ENCODE measurements at regions not wholly inside any gene's neighbourhood (a gene's known extent, or its start where the extent isn't known, plus 50 kb on each side); places are given as distances from the start of the nearest gene placed in this dataset.

DNA sequence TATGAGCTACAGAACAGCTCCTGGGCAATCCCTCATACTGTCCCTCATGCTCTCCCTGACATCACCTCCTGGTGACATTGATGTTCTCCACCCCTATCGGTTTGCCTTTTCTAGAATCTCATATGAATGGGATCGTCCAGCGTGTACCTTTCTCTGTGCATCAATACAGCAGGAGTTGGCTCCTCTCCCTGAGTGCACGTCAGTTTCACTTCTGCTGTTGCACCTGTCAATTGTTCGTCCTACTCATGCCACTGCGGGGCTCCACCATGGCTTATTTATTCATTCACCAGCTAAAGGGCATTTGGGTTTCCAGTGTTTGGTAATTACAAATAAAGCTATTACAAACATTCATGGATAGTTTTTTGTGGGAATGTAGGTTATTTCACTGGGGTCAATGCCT lies 269.1 kb upstream of the ZFP42 start:
- H3K27ac ChIP-seq (ENCODE audit: control insufficient read depth, insufficient read depth, low read length), result no peak overlapping the region
- H3K4me3 ChIP-seq (ENCODE audit: control insufficient read depth in 2 of 3, extremely low read depth in 1 of 3, insufficient read depth in 2 of 3, low read depth in 1 of 3, low read length in 3 of 3), result no peak overlapping the region
- no peaks in the 10 kb centered on the region for H4K20me1 ChIP-seq (ENCODE audit: control insufficient read depth, extremely low read depth, insufficient read depth, low read length)
- DNase-seq (ENCODE audit: low read depth, low spot score) (no peak), FAIRE-seq (no peak)
- H3K9me1 ChIP-seq (ENCODE audit: control insufficient read depth, extremely low read depth, insufficient read depth, low read length), result no peaks in the 10 kb centered on the region
- no peak overlapping the region for H3K9ac ChIP-seq (ENCODE audit: control insufficient read depth, extremely low read depth, insufficient read depth, low read length)
- no peak overlapping the region for H3K4me2 ChIP-seq (ENCODE audit: control insufficient read depth, extremely low read depth, insufficient read depth, low read depth, low read length)
- TF ChIP-seq, protein P1, sequence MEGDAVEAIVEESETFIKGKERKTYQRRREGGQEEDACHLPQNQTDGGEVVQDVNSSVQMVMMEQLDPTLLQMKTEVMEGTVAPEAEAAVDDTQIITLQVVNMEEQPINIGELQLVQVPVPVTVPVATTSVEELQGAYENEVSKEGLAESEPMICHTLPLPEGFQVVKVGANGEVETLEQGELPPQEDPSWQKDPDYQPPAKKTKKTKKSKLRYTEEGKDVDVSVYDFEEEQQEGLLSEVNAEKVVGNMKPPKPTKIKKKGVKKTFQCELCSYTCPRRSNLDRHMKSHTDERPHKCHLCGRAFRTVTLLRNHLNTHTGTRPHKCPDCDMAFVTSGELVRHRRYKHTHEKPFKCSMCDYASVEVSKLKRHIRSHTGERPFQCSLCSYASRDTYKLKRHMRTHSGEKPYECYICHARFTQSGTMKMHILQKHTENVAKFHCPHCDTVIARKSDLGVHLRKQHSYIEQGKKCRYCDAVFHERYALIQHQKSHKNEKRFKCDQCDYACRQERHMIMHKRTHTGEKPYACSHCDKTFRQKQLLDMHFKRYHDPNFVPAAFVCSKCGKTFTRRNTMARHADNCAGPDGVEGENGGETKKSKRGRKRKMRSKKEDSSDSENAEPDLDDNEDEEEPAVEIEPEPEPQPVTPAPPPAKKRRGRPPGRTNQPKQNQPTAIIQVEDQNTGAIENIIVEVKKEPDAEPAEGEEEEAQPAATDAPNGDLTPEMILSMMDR (optimal IDR thresholded peaks at IDR 0.05 in 1 of 3, IDR thresholded peaks at IDR 0.05 in 1 of 3, conservative IDR thresholded peaks at IDR 0.05 in 1 of 3; ENCODE audit: extremely low read depth in 1 of 3, insufficient read depth in 2 of 3, low read length in 3 of 3), result no peak
- TF ChIP-seq EZH2 (IDR thresholded peaks at IDR 0.05; ENCODE audit: low read length), result no peak
- no peaks in the 10 kb centered on the region for H3K27me3 ChIP-seq (ENCODE audit: control insufficient read depth, extremely low read depth, insufficient read depth, low read length)
- H3K36me3 ChIP-seq (ENCODE audit: control insufficient read depth in 2 of 2, extremely low read depth in 1 of 2, insufficient read depth in 2 of 2, low read length in 2 of 2), result no peaks in the 10 kb centered on the region
- no peaks in the 10 kb centered on the region for H3K4me1 ChIP-seq (ENCODE audit: control insufficient read depth, extremely low read depth, insufficient read depth, low read length)
- no peak overlapping the region for H2AFZ ChIP-seq (ENCODE audit: control insufficient read depth, low read length)
- no peaks in the 10 kb centered on the region for H3K9me3 ChIP-seq (ENCODE audit: control insufficient read depth, low read depth, low read length)
- H3K79me2 ChIP-seq (ENCODE audit: control insufficient read depth, insufficient read depth, low read length), result no peaks in the 10 kb centered on the region
- dilution Hi-C loops (cut with MboI; ENCODE audit: extremely low pct_ligation_motif_present, low sequenced_read_pairs), result no loop called here

DNA sequence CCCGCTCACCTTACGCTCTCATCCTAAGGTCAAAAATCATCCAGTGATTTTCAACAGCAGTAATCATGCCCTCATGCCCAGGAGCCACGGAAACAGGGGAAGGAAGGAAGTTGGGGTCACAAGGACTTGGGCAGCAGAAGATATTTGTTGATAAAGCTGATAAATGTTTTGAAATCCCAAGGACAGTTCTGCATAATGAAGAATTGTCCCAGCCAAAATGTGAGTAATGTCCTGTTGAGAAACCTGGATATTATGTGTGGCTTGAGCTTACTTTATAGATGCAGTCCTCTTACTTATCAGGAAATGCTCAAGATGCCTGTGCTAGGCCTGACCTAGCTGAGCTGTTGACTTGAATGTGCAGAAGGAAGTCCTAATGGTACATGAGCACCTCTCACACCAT lies 263.0 kb upstream of the ZFP42 start:
- no peaks in the 10 kb centered on the region for H4K20me1 ChIP-seq (ENCODE audit: control insufficient read depth, extremely low read depth, insufficient read depth, low read length)
- no peak for TF ChIP-seq EZH2 (IDR thresholded peaks at IDR 0.05; ENCODE audit: low read length)
- TF ChIP-seq, protein P1 (optimal IDR thresholded peaks at IDR 0.05 in 1 of 3, IDR thresholded peaks at IDR 0.05 in 1 of 3, conservative IDR thresholded peaks at IDR 0.05 in 1 of 3; ENCODE audit: extremely low read depth in 1 of 3, insufficient read depth in 2 of 3, low read length in 3 of 3), result no peak
- H3K4me3 ChIP-seq (ENCODE audit: control insufficient read depth in 2 of 3, extremely low read depth in 1 of 3, insufficient read depth in 2 of 3, low read depth in 1 of 3, low read length in 3 of 3), result no peak overlapping the region
- DNase-seq (ENCODE audit: low read depth, low spot score), result no peak
- no peaks in the 10 kb centered on the region for H3K79me2 ChIP-seq (ENCODE audit: control insufficient read depth, insufficient read depth, low read length)
- H3K9me3 ChIP-seq (ENCODE audit: control insufficient read depth, low read depth, low read length), result no peaks in the 10 kb centered on the region
- no peak overlapping the region for H3K4me2 ChIP-seq (ENCODE audit: control insufficient read depth, extremely low read depth, insufficient read depth, low read depth, low read length)
- H3K9ac ChIP-seq (ENCODE audit: control insufficient read depth, extremely low read depth, insufficient read depth, low read length), result no peak overlapping the region
- H3K36me3 ChIP-seq (ENCODE audit: control insufficient read depth in 2 of 2, extremely low read depth in 1 of 2, insufficient read depth in 2 of 2, low read length in 2 of 2), result no peaks in the 10 kb centered on the region
- H3K4me1 ChIP-seq (ENCODE audit: control insufficient read depth, extremely low read depth, insufficient read depth, low read length), result no peaks in the 10 kb centered on the region
- no peak for FAIRE-seq
- H3K27me3 ChIP-seq (ENCODE audit: control insufficient read depth, extremely low read depth, insufficient read depth, low read length), result no peaks in the 10 kb centered on the region
- H2AFZ ChIP-seq (ENCODE audit: control insufficient read depth, low read length), result no peak overlapping the region
- dilution Hi-C loops (cut with MboI; ENCODE audit: extremely low pct_ligation_motif_present, low sequenced_read_pairs), result no loop called here
- no peaks in the 10 kb centered on the region for H3K9me1 ChIP-seq (ENCODE audit: control insufficient read depth, extremely low read depth, insufficient read depth, low read length)
- no peak overlapping the region for H3K27ac ChIP-seq (ENCODE audit: control insufficient read depth, insufficient read depth, low read length)
